Sigmoid colon (tissue), 4 donors: ENCODE measurements at regions not wholly inside any gene's neighbourhood (a gene's known extent, or its start where the extent isn't known, plus 50 kb on each side); places are given as distances from the start of the nearest gene placed in this dataset.

Source experiments
- EP300 ChIP-seq, 4 donors: sonication (generic); formaldehyde crosslinking; IDR thresholded peaks; one replicate each; pipeline ENCODE4 v1.6.1; 2017; ENCODE audit warnings: antibody characterized with exemption in 4 of 4
- POLR2A ChIP-seq, 2 donors: fragments of 450-650 bp; IDR thresholded peaks; one replicate each; pipeline ENCODE4 v1.6.1; 2016; ENCODE audit warnings: antibody characterized with exemption in 2 of 2, mild to moderate bottlenecking in 2 of 2, moderate library complexity in 2 of 2
- POLR2AphosphoS5 ChIP-seq, 4 donors: sonication (generic); formaldehyde crosslinking; IDR thresholded peaks; one replicate each; pipeline ENCODE4 v1.6.1; 2017; ENCODE audit warnings: antibody characterized with exemption in 4 of 4
- TF ChIP-seq, protein P1 (sequence below), 4 experiments: fragments of 450-650 bp in 3 of 4; fragments of 200-600 bp in 1 of 4; IDR thresholded peaks; one replicate each; pipeline ENCODE4 v1.5.1; 2016 to 2019; ENCODE audit warnings: antibody characterized with exemption in 4 of 4, mild to moderate bottlenecking in 3 of 4, moderate library complexity in 2 of 4

GRCh38 chr5:60335913-60336312 is 364.1 kb downstream of the DEPDC1B start:
- TF ChIP-seq, protein P1, sequence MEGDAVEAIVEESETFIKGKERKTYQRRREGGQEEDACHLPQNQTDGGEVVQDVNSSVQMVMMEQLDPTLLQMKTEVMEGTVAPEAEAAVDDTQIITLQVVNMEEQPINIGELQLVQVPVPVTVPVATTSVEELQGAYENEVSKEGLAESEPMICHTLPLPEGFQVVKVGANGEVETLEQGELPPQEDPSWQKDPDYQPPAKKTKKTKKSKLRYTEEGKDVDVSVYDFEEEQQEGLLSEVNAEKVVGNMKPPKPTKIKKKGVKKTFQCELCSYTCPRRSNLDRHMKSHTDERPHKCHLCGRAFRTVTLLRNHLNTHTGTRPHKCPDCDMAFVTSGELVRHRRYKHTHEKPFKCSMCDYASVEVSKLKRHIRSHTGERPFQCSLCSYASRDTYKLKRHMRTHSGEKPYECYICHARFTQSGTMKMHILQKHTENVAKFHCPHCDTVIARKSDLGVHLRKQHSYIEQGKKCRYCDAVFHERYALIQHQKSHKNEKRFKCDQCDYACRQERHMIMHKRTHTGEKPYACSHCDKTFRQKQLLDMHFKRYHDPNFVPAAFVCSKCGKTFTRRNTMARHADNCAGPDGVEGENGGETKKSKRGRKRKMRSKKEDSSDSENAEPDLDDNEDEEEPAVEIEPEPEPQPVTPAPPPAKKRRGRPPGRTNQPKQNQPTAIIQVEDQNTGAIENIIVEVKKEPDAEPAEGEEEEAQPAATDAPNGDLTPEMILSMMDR (IDR thresholded peaks at IDR 0.05): no peak
- TF ChIP-seq POLR2AphosphoS5 (IDR thresholded peaks at IDR 0.05) (peak; percentile 60 to 87 (median 81)), EP300 (IDR thresholded peaks at IDR 0.05) (peak in 3 of 4 donors; percentile 15 to 41 (median 32)), POLR2A (IDR thresholded peaks at IDR 0.05) (no peak)
